Breast epithelium (tissue), 3 donors: ENCODE measurements at regions not wholly inside any gene's neighbourhood (a gene's known extent, or its start where the extent isn't known, plus 50 kb on each side); places are given as distances from the start of the nearest gene placed in this dataset.
"Not testable (repeated sequence)": the region's sequence is repeated elsewhere in the genome, so short reads cannot be mapped to it uniquely, and the experiment has no call there.

Source experiments
- POLR2A ChIP-seq: fragments of 450-650 bp; IDR thresholded peaks from one replicate; pipeline ENCODE4 v1.6.1; 2016; ENCODE audit warnings: antibody characterized with exemption, mild to moderate bottlenecking, moderate library complexity
- TF ChIP-seq, protein P1 (sequence below), 3 donors: fragments of 450-650 bp; IDR thresholded peaks; one replicate each; pipeline ENCODE4 v1.5.1; 2016 to 2017; ENCODE audit warnings: antibody characterized with exemption in 3 of 3, mild to moderate bottlenecking in 3 of 3, moderate library complexity in 3 of 3

DNA sequence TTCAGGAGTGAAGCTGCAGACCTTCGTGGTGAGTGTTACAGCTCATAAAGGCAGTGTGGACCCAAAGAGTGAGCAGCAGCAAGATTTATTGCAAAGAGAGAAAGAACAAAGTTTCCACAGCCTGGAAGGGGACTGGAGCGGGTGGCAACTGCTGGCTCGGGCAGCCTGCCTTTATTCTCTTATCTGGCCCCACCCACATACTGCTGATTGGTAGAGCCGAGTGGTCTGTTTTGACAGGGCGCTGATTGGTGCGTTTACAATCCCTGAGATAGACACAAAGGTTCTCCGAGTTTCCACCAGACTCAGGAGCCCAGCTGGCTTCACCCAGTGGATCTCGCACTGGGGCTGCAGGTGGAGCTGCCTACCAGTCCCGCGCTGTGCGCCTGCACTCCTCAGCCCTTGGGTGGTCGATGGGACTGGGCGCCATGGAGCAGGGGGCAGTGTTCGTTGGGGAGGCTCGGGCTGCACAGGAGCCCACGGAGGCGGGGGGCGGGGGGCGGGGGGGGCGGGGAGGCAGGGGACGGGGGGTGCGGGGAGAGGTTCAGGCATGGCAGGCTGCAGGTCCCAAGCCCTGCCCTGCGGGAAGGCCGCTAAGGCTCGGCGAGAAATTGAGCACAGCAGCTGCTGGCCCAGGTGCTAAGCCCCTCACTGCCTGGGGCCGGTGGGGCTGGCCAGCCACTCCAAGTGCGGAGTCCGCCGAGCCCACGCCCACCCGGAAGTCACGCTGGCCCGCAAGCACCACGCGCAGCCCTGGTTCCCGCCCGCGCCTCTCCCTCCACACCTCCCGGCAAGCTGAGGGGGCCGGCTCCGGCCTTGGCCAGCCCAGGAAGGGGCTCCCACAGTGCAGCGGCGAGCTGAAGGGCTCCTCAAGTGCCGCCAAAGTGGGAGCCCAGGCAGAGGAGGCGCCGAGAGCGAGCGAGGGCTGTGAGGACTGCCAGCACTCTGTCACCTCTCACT lies 59.9 kb upstream of the EN2 start:
- not testable (repeated sequence) for TF ChIP-seq POLR2A
- TF ChIP-seq, protein P1, sequence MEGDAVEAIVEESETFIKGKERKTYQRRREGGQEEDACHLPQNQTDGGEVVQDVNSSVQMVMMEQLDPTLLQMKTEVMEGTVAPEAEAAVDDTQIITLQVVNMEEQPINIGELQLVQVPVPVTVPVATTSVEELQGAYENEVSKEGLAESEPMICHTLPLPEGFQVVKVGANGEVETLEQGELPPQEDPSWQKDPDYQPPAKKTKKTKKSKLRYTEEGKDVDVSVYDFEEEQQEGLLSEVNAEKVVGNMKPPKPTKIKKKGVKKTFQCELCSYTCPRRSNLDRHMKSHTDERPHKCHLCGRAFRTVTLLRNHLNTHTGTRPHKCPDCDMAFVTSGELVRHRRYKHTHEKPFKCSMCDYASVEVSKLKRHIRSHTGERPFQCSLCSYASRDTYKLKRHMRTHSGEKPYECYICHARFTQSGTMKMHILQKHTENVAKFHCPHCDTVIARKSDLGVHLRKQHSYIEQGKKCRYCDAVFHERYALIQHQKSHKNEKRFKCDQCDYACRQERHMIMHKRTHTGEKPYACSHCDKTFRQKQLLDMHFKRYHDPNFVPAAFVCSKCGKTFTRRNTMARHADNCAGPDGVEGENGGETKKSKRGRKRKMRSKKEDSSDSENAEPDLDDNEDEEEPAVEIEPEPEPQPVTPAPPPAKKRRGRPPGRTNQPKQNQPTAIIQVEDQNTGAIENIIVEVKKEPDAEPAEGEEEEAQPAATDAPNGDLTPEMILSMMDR (IDR thresholded peaks at IDR 0.05) = not testable (repeated sequence)
